ENCODE measurements at regions not wholly inside any gene's neighbourhood (a gene's known extent, or its start where the extent isn't known, plus 50 kb on each side); places are given as distances from the start of the nearest gene placed in this dataset.

DNA sequence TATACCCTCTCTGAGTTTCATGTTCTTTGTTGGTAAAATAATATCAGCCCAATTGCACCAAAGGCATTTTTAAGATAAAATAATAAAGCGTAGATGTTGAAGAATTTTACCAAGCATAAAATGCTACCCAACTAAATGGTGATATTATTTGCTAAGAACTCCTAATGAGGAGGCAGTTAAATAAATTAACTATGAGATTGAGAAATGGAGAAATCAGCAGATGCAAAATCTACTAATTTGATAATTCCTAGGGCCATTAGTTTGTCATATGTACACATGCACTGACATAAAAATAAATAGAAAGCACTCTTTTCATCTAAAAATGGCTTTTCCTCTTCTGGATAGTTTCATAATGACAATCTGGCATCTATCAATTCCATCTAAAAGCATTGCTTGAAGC is 681.5 kb upstream of the FAM98A start:
- no peak for DNase-seq (ENCODE audit: low read depth)
- TF ChIP-seq, protein P1, sequence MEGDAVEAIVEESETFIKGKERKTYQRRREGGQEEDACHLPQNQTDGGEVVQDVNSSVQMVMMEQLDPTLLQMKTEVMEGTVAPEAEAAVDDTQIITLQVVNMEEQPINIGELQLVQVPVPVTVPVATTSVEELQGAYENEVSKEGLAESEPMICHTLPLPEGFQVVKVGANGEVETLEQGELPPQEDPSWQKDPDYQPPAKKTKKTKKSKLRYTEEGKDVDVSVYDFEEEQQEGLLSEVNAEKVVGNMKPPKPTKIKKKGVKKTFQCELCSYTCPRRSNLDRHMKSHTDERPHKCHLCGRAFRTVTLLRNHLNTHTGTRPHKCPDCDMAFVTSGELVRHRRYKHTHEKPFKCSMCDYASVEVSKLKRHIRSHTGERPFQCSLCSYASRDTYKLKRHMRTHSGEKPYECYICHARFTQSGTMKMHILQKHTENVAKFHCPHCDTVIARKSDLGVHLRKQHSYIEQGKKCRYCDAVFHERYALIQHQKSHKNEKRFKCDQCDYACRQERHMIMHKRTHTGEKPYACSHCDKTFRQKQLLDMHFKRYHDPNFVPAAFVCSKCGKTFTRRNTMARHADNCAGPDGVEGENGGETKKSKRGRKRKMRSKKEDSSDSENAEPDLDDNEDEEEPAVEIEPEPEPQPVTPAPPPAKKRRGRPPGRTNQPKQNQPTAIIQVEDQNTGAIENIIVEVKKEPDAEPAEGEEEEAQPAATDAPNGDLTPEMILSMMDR (IDR thresholded peaks at IDR 0.05; ENCODE audit: low read depth, low read length): no peak
- no peak for TF ChIP-seq POLR2A (IDR thresholded peaks at IDR 0.05; ENCODE audit: extremely low read depth, insufficient read length)
- TF ChIP-seq, protein P2, sequence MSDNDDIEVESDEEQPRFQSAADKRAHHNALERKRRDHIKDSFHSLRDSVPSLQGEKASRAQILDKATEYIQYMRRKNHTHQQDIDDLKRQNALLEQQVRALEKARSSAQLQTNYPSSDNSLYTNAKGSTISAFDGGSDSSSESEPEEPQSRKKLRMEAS (IDR thresholded peaks at IDR 0.05; ENCODE audit: low read depth, low read length): no peak
- TF ChIP-seq MYC (IDR thresholded peaks at IDR 0.05; ENCODE audit: low read depth, low read length): no peak
- no peak overlapping the region for H3K4me3 ChIP-seq (ENCODE audit: low read depth, low read length)

DNA sequence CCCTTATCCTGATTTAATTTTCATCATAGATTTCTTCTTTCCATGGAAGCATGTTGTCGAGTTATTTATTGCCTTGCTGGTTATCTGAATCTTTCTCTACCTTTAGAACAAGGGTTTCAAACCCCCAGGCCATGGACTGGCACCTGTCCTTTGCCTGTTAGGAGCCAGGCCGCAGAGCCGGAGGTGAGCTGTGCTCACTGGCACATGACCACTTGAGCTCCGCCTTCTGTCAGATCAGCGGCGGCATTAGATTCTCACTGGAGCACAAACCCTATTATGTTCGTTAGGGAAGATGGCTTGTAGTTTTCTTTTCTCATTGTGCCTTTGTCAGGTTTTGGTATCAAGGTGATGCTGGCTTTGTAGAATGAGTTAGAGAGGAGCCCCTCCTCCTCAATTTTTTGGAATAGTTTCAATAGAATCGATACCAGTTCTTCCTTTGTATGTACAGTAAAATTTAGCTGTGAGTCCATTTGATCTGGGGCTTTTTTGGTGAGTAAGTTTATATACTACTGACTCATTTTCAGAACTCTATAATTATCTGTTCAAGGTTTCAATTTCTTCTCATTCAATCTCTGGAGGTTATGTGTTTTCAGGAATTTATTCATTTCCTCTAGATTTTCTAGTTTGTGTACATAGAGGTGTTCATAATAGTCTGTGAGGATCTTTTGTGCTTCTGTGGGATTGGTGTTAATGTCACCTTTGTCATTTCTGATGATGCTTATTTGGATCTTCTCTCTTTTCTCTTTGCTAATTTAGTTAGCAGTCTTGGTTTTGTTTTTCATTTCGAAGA is 668.0 kb upstream of the FAM98A start:
- no peak for TF ChIP-seq MYC (IDR thresholded peaks at IDR 0.05; ENCODE audit: low read depth, low read length)
- TF ChIP-seq, protein P2 (IDR thresholded peaks at IDR 0.05; ENCODE audit: low read depth, low read length): no peak
- TF ChIP-seq, protein P1 (IDR thresholded peaks at IDR 0.05; ENCODE audit: low read depth, low read length): no peak
- no peak for TF ChIP-seq POLR2A (IDR thresholded peaks at IDR 0.05; ENCODE audit: extremely low read depth, insufficient read length)
- DNase-seq (ENCODE audit: low read depth): no peak
- H3K4me3 ChIP-seq (ENCODE audit: low read depth, low read length): no peak overlapping the region

DNA sequence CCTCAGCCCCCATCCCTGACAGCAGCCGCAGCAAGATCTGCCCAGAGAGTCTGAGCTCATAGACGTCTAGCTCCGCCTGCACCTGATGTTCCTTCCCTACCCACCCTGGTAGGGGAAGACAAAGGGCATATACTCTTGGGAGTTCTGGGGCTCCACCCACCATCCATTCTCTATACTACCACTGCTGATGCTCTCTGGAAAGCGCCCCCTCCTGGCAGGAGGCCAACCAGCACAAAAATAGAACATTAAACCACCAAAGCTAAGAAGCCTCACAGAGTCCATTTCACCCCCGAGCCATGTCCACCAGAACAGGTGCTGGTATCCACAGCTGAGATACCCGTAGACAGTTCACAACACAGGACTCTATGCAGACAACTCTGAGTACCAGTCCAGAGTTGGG is 662.6 kb upstream of the FAM98A start:
- TF ChIP-seq POLR2A (IDR thresholded peaks at IDR 0.05; ENCODE audit: extremely low read depth, insufficient read length) (no peak), MYC (IDR thresholded peaks at IDR 0.05; ENCODE audit: low read depth, low read length) (no peak)
- TF ChIP-seq, protein P2 (IDR thresholded peaks at IDR 0.05; ENCODE audit: low read depth, low read length): no peak
- TF ChIP-seq, protein P1 (IDR thresholded peaks at IDR 0.05; ENCODE audit: low read depth, low read length): no peak
- DNase-seq (ENCODE audit: low read depth): peak; percentile 3
- H3K4me3 ChIP-seq (ENCODE audit: low read depth, low read length): no peak overlapping the region

DNA sequence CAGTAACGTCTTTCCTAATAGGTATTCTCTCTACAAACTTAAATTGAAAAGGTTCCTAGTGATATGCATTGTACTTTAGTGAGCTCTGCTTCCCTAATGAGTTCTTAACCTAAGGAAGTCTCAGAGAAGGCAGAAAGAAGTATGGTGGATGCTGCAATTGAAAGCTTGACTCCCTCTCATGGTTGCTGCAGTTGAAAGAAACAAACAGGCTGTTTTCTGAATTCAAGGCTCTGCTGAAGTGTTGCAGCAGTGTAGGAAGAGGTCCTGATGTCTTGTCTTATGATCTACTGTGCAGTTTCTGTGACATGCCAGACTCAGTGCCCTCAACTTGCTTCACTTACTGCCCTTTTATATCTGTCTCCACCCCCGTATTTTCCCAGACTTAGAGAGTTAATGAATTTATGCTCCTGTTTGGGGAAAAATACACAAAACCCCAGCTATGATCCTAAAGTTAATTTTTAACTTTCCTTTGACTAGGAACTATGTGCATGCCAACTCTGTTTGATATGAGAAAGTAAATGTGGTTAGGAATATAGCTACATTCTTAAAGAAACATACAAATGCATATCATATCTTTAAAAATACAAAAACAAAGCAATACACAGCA is 655.3 kb upstream of the FAM98A start:
- TF ChIP-seq, protein P1 (IDR thresholded peaks at IDR 0.05; ENCODE audit: low read depth, low read length): no peak
- TF ChIP-seq POLR2A (IDR thresholded peaks at IDR 0.05; ENCODE audit: extremely low read depth, insufficient read length): no peak
- TF ChIP-seq MYC (IDR thresholded peaks at IDR 0.05; ENCODE audit: low read depth, low read length): no peak
- TF ChIP-seq, protein P2 (IDR thresholded peaks at IDR 0.05; ENCODE audit: low read depth, low read length): no peak
- DNase-seq (ENCODE audit: low read depth): no peak
- H3K4me3 ChIP-seq (ENCODE audit: low read depth, low read length): no peak overlapping the region

DNA sequence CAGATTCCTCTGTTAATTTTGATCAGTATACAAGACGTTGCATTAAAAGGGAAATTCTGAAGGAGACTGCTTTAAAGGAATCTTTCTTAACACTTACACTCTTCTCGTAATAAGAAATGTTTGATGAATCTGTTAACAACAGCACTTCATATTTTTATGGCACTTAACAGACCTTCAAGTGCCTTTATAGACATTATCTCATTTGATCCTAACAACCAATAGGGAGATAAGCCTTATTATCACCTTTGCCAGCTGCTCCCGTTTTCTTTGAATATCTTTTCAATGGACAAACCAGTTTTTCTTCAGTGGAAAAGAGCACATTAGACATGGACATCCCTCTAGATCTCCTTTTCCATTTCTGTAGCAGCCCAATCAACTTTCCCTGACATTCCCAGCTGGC is 653.0 kb upstream of the FAM98A start:
- TF ChIP-seq POLR2A (IDR thresholded peaks at IDR 0.05; ENCODE audit: extremely low read depth, insufficient read length) (no peak), MYC (IDR thresholded peaks at IDR 0.05; ENCODE audit: low read depth, low read length) (no peak)
- TF ChIP-seq, protein P1 (IDR thresholded peaks at IDR 0.05; ENCODE audit: low read depth, low read length): no peak
- TF ChIP-seq, protein P2 (IDR thresholded peaks at IDR 0.05; ENCODE audit: low read depth, low read length): no peak
- DNase-seq (ENCODE audit: low read depth): no peak
- H3K4me3 ChIP-seq (ENCODE audit: low read depth, low read length): no peak overlapping the region
